Stomach (tissue), 4 donors: ENCODE measurements at regions not wholly inside any gene's neighbourhood (a gene's known extent, or its start where the extent isn't known, plus 50 kb on each side); places are given as distances from the start of the nearest gene placed in this dataset.

Source experiments
- CTCF ChIP-seq, 7 experiments: fragments of 450-650 bp in 4 of 7; fragments of 200-600 bp in 3 of 7; sonication (generic) in 3 of 7; IDR thresholded peaks; one replicate each; pipeline ENCODE4 v1.5.1; 2016 to 2019; ENCODE audit warnings: antibody characterized with exemption in 7 of 7, control low read depth in 2 of 7, mild to moderate bottlenecking in 1 of 7
- POLR2A ChIP-seq, 4 donors: fragments of 450-650 bp; IDR thresholded peaks; one replicate each; pipeline ENCODE4 v1.6.1; 2016; ENCODE audit warnings: antibody characterized with exemption in 4 of 4, control low read depth in 2 of 4, mild to moderate bottlenecking in 1 of 4, moderate library complexity in 1 of 4

- no peak for TF ChIP-seq CTCF (IDR thresholded peaks at IDR 0.05)
- no peak for TF ChIP-seq POLR2A (IDR thresholded peaks at IDR 0.05)
These were observed 51.5 kb downstream of the SST start for GRCh38 chr3:187618722-187619121.
